ENCODE measurements at regions not wholly inside any gene's neighbourhood (a gene's known extent, or its start where the extent isn't known, plus 50 kb on each side); places are given as distances from the start of the nearest gene placed in this dataset.

DNA sequence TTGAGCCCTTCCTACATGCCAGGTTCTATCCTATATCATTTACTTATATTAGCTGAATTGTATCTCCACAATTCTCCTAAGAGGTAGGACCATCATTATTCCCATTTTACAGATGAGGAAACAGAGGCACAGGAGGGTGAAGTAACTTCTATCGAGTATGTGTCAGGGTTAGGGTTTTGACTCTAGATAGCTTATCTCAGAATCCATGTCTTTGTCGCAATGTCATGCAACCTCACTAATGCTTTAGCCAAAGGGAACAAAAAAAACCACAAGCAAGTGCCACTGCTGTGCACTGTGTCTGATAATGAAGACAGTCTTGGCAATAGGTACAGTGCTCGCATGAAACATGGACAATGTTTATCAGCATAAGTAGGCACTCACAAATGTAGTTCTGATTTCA lies 95.4 kb upstream of the CLDN14 start:
- TF ChIP-seq, protein P1, sequence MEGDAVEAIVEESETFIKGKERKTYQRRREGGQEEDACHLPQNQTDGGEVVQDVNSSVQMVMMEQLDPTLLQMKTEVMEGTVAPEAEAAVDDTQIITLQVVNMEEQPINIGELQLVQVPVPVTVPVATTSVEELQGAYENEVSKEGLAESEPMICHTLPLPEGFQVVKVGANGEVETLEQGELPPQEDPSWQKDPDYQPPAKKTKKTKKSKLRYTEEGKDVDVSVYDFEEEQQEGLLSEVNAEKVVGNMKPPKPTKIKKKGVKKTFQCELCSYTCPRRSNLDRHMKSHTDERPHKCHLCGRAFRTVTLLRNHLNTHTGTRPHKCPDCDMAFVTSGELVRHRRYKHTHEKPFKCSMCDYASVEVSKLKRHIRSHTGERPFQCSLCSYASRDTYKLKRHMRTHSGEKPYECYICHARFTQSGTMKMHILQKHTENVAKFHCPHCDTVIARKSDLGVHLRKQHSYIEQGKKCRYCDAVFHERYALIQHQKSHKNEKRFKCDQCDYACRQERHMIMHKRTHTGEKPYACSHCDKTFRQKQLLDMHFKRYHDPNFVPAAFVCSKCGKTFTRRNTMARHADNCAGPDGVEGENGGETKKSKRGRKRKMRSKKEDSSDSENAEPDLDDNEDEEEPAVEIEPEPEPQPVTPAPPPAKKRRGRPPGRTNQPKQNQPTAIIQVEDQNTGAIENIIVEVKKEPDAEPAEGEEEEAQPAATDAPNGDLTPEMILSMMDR (tag by site-specific recombination; IDR thresholded peaks at IDR 0.05): no peak
- no peak for TF ChIP-seq ZNF473 (tag by site-specific recombination; IDR thresholded peaks at IDR 0.05)

All from HEK293 (cell line).